Kidney (tissue), 13 donors: ENCODE measurements at regions not wholly inside any gene's neighbourhood (a gene's known extent, or its start where the extent isn't known, plus 50 kb on each side); places are given as distances from the start of the nearest gene placed in this dataset.

ENCODE experiments used
- DNase-seq, 5 donors: peaks; one replicate each; pipeline ENCODE4 v3.0.0-alpha.2; 2013 to 2020
- FAIRE-seq: peaks from 2 replicates; lab custom pipeline; 2012; peaks lifted over from hg19 to GRCh38; lab: Jason Lieb, UNC
- H3K27ac ChIP-seq, 2 donors: one replicate each; pipeline ENCODE4 v1.7.0; 2013; ENCODE audit warnings: low read depth in 2 of 2, low read length in 2 of 2, inconsistent platforms in 1 of 2
- H3K27me3 ChIP-seq: one replicate; pipeline ENCODE4 v1.7.1; 2013; ENCODE audit warnings: low read length, inconsistent platforms; ENCODE audit not compliant: control insufficient read depth, insufficient read depth
- H3K36me3 ChIP-seq, 3 donors: one replicate each; pipeline versions ENCODE4 v1.7.0 to v1.7.1; 2013; ENCODE audit warnings: low read length in 3 of 3, control low read depth in 1 of 3, inconsistent platforms in 1 of 3; ENCODE audit not compliant: insufficient read depth in 3 of 3, control insufficient read depth in 2 of 3
- H3K4me1 ChIP-seq, 3 donors: one replicate each; pipeline versions ENCODE4 v1.7.0 to v1.7.1; 2013; ENCODE audit warnings: low read length in 3 of 3, inconsistent platforms in 1 of 3, low read depth in 1 of 3; ENCODE audit not compliant: control insufficient read depth in 2 of 3, insufficient read depth in 2 of 3
- H3K4me3 ChIP-seq, 3 donors: one replicate each; pipeline versions ENCODE4 v1.7.0 to v1.8.1; 2013; ENCODE audit warnings: low read length in 3 of 3, control low read depth in 1 of 3, inconsistent platforms in 1 of 3
- H3K9ac ChIP-seq, 3 donors: one replicate each; pipeline versions ENCODE4 v1.7.0 to v1.7.1; 2013; ENCODE audit warnings: low read length in 3 of 3, control low read depth in 1 of 3, inconsistent platforms in 1 of 3
- H3K9me3 ChIP-seq, 3 donors: one replicate each; pipeline versions ENCODE4 v1.7.0 to v1.7.1; 2013; ENCODE audit warnings: low read length in 3 of 3, control low read depth in 1 of 3, inconsistent platforms in 1 of 3; ENCODE audit not compliant: control insufficient read depth in 2 of 3, insufficient read depth in 1 of 3
- intact Hi-C: fragments of 100-400 bp; cut with DNase I; formaldehyde crosslinking; loops from one replicate; pipeline ENCODE4 v1.11.1; 2022
- TF ChIP-seq, protein P1 (sequence below): IDR thresholded peaks from 3 replicates; pipeline ENCODE4 v1.5.1; 2012; ENCODE audit warnings: mild to moderate bottlenecking, moderate library complexity, borderline replicate concordance; ENCODE audit not compliant: insufficient read depth; ENCODE audit errors: extremely low read depth
- donor health status: control.
- donor health status: control.
- donor health status: control.
- donor health status: control.
- donor health status: control.
- donor health status: DM: yes; HTN: yes; CAD: no.
- donor health status: Normal renal cell carcinoma (clear cell type).

- no peak overlapping the region for H3K9ac ChIP-seq
- FAIRE-seq = no peak
- no peaks in the 10 kb centered on the region for H3K36me3 ChIP-seq
These were observed 80.7 kb downstream of the ING1 start for GRCh38 chr13:110794209-110794608.

DNA sequence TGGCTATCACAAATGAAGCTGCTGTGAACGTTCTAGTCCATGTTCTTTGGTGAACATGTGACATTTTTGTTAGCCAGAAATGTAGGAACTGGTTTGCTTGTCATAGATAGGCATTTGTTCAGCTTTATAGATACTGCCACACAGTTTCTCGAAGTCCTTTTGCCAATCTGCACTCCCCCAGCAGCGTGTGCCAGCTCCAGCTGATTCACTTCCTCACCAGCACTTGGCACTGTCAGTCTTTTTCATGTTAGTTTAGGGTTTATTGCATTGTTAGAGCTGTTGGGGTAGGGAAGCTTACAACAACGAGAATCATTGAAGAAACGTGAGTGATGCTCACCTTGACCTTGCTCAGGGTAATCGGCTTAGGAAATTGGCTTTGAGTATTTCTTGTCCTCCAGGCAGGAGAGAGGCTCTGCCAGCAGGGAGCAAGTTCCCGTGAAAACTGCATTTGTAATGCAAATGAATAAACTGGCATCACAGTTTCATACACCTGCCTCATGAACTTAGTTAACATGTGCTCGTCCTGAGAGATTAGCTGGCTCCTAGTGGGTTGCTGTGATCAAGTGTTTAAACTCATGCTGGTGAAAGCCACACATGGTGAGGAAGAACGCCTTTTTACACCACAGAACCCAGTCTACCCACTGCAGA lies 83.9 kb downstream of the ING1 start:
- no peaks in the 10 kb centered on the region for H3K9me3 ChIP-seq
- TF ChIP-seq, protein P1, sequence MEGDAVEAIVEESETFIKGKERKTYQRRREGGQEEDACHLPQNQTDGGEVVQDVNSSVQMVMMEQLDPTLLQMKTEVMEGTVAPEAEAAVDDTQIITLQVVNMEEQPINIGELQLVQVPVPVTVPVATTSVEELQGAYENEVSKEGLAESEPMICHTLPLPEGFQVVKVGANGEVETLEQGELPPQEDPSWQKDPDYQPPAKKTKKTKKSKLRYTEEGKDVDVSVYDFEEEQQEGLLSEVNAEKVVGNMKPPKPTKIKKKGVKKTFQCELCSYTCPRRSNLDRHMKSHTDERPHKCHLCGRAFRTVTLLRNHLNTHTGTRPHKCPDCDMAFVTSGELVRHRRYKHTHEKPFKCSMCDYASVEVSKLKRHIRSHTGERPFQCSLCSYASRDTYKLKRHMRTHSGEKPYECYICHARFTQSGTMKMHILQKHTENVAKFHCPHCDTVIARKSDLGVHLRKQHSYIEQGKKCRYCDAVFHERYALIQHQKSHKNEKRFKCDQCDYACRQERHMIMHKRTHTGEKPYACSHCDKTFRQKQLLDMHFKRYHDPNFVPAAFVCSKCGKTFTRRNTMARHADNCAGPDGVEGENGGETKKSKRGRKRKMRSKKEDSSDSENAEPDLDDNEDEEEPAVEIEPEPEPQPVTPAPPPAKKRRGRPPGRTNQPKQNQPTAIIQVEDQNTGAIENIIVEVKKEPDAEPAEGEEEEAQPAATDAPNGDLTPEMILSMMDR = no peak
- H3K4me3 ChIP-seq = no peak overlapping the region
- intact Hi-C loops = loop anchor here (10.0 kb wide), 1 partner anchor 73 kb away; no protein-coding TSS in a partner anchor
- FAIRE-seq = no peak
- no peaks in the 10 kb centered on the region for H3K27me3 ChIP-seq
- no peaks in the 10 kb centered on the region for H3K36me3 ChIP-seq
- H3K4me1 ChIP-seq = no peaks in the 10 kb centered on the region
- H3K27ac ChIP-seq = no peak overlapping the region
- no peak for DNase-seq
- H3K9ac ChIP-seq = no peak overlapping the region

More at GRCh38 chr13:110794209-110794608, 80.7 kb downstream of the ING1 start:
- Histone ChIP-seq H3K9me3 (no peaks in the 10 kb centered on the region), H3K4me1 (no peaks in the 10 kb centered on the region), H3K4me3 (no peak overlapping the region), H3K27ac (no peak overlapping the region), H3K27me3 (no peaks in the 10 kb centered on the region)
- no peak for DNase-seq
- intact Hi-C loops = loop anchor here (10.0 kb wide), 1 partner anchor 69 kb away; no protein-coding TSS in a partner anchor
- TF ChIP-seq, protein P1 = no peak

- H3K27ac ChIP-seq = no peak overlapping the region
- DNase-seq (no peak), FAIRE-seq (no peak)
- H3K4me1 ChIP-seq = no peaks in the 10 kb centered on the region
- TF ChIP-seq, protein P1 = no peak
- H3K36me3 ChIP-seq = no peaks in the 10 kb centered on the region
- H3K4me3 ChIP-seq = no peak overlapping the region
- H3K9ac ChIP-seq = no peak overlapping the region
- intact Hi-C loops = loop anchor here (10.0 kb wide), 1 partner anchor 74 kb away; no protein-coding TSS in a partner anchor
- no peaks in the 10 kb centered on the region for H3K9me3 ChIP-seq
- H3K27me3 ChIP-seq = no peaks in the 10 kb centered on the region
These were observed 84.8 kb downstream of the ING1 start for GRCh38 chr13:110798081-110798994.
